GM13977 (cell line): ENCODE measurements at regions not wholly inside any gene's neighbourhood (a gene's known extent, or its start where the extent isn't known, plus 50 kb on each side); places are given as distances from the start of the nearest gene placed in this dataset.

Source experiments
- DNase-seq: peaks from one replicate; pipeline ENCODE4 v3.0.0; 2012; ENCODE audit warnings: low spot score
- in situ Hi-C: fragments of 300-500 bp; cut with MboI; formaldehyde crosslinking; loops from one replicate; pipeline ENCODE4 v1.12.0; 2022; ENCODE audit warnings: low sequenced_read_pairs, low pct_unique_long_range_greater_than_20kb, mixed read lengths, inconsistent platforms; ENCODE audit not compliant: unreplicated experiment
- TF ChIP-seq, protein P1 (sequence below): IDR thresholded peaks from 2 replicates; pipeline ENCODE4 v1.5.1; 2012; ENCODE audit warnings: mild to moderate bottlenecking, control low read depth; ENCODE audit not compliant: insufficient read depth; ENCODE audit errors: extremely low read depth, missing control alignments

DNA sequence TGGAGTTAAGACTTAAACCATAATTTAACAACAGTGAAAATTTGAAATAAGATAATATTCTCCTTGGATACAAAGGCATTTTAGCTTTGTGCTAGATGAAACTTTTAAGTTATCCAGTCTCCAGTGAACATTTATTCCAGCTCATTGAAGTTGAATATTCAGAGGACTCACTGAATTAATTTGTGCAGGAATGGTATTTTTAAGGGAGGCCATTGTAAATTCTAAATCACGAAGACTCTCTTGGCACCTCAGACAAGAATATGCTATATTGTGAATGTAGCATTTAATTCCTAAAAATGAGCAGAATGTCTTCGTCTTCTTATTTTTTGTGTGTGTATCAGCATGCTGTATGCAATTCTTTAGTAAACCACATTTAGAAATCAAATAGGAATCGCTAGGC lies 731.7 kb upstream of the RAB6C start:
- in situ Hi-C loops = no loop called here
- TF ChIP-seq, protein P1, sequence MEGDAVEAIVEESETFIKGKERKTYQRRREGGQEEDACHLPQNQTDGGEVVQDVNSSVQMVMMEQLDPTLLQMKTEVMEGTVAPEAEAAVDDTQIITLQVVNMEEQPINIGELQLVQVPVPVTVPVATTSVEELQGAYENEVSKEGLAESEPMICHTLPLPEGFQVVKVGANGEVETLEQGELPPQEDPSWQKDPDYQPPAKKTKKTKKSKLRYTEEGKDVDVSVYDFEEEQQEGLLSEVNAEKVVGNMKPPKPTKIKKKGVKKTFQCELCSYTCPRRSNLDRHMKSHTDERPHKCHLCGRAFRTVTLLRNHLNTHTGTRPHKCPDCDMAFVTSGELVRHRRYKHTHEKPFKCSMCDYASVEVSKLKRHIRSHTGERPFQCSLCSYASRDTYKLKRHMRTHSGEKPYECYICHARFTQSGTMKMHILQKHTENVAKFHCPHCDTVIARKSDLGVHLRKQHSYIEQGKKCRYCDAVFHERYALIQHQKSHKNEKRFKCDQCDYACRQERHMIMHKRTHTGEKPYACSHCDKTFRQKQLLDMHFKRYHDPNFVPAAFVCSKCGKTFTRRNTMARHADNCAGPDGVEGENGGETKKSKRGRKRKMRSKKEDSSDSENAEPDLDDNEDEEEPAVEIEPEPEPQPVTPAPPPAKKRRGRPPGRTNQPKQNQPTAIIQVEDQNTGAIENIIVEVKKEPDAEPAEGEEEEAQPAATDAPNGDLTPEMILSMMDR = no peak
- DNase-seq = no peak

DNA sequence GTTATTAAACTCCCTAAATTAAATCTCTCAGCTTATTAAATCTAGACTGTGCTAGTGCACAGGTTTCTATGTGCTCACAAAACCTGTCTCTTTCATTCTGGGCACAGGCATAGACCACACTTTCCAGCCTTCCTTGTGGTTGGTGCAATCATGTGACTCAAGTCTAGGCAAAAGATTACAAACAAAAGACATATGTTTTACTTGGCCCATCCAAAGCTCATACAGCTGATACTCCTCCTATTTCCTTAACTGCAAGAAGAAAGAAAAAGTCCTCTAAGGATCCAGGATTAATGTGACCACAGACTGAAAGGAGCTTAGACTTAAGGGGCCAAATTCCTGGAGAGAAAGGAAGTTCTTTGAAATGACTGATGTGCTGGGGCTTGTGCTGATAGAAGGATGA lies 731.3 kb upstream of the RAB6C start:
- in situ Hi-C loops = no loop called here
- no peak for DNase-seq
- TF ChIP-seq, protein P1 = no peak

DNA sequence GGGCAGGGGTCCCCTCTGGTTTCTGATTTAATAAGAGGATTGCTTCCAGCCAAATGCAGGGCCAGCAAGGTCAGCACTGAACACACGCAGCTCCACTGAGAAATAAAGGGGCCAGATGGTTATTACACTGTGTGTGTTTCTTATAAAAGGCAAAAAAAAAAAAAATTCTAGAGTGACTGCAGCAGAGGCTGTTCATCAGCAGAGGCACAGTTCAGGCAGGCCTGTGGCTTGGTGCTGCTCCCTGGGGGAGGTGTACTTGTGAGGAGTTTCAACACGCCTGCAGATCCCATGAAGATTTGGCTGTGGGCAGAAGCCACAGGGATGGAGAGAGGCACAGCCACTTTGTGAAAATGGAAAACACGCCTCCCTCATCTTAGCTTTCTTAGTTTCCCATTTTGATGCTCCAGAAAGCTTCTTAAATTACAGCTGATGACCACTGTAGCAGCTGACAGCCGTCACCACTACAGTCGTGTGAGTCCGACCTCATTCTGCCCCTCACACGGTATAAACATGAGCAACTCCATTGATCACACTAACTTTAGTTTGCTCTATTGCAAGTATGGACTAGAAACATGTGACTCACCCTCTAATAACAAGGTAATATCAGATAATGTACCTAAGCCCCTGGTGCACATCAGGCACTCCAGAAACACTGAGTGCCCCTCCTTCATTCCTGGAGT lies 726.5 kb upstream of the RAB6C start:
- in situ Hi-C loops = no loop called here
- no peak for DNase-seq
- TF ChIP-seq, protein P1 = no peak

DNA sequence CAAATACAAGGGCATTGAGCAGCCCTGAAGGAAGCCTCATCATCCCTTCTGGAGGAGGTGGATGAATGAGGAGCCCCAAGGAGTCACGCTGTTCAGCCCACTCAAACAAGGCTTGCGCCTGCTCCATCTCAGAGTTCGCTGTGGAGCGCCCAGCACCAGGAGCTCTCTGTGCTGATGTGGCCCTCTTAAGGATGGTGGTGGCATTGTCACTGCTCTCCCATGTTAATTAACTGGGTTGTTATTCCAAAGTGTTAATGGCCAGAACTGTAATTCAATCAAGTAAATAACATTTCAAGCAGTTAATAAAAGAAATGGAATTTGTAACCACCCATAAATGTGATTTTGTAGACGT lies 726.0 kb upstream of the RAB6C start:
- TF ChIP-seq, protein P1 = peak; percentile 32
- DNase-seq = peak; percentile 26
- in situ Hi-C loops = no loop called here

DNA sequence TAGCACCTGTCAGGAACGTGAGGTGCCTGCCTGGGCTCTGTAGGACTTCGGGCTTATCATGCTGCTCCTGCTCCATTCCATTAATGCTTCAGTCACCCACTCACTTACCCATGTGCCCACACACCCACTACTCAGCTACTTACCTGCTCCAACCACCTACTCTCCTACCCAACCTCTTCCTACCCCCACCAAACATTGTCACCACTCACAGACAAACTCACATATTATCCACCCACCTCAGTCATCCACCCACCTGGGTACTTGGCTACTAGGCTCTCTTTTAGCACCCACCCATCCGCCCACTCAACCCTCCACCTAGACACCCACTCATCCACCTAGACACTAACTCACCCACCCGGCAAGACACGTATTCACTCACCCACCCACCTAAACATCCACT lies 724.7 kb upstream of the RAB6C start:
- DNase-seq = no peak
- TF ChIP-seq, protein P1 = no peak
- in situ Hi-C loops = no loop called here

DNA sequence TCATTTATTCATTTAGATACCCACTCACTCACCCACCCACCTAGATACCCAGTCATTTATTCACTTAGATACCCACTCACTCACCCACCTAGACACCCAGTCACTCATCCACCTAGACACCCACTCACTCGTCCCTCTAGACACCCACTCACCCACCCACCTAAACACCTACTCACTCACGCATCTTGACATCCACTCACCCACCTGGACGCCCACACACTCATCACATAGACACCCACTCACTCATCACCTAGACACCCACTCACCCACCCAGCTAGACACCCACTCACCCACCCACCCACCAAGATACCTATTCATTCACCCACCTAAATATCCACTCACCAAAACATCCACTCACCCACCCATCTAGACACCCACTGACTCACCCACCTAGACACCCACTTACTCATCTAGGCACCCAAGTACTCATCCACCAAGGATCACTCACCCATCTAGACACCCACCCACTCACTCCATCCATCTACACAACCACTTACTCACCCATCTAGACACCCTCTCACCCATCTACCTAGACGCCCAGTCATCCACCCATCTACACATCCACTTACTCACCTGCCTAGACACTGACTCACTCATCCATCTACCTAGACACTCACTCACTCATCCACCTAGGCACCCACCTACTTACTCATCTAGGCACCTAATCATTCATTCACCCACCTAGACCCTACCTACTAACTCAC lies 723.7 kb upstream of the RAB6C start:
- DNase-seq = no peak
- in situ Hi-C loops = no loop called here
- TF ChIP-seq, protein P1 = no peak

DNA sequence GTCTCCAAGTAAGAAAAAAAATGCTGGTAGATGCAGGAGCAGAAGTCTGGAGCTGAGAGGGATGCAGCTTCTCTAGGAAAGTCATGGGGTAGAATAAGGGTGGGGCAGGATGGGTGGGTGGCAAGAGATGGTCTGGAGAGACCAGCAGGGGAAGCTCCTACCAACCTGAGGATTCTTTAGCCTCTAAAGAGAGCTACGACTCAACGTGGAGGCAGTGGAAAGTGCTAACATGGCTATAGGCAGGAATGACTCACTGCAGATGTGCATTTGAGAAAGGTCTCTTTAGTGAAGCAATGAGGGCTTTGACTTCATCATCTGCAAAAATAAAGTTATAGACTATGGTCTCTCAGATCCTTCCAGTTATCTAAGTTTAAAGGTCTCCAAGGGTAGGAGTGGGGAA lies 722.8 kb upstream of the RAB6C start:
- TF ChIP-seq, protein P1 = no peak
- in situ Hi-C loops = no loop called here

More for the DNA sequence above, 722.8 kb upstream of the RAB6C start:
- no peak for DNase-seq
